NCI-H2081 (cell line): ENCODE measurements at regions not wholly inside any gene's neighbourhood (a gene's known extent, or its start where the extent isn't known, plus 50 kb on each side); places are given as distances from the start of the nearest gene placed in this dataset.
"Not testable (repeated sequence)": the region's sequence is repeated elsewhere in the genome, so short reads cannot be mapped to it uniquely, and the experiment has no call there.

Source experiments
- DNase-seq, 2 experiments: peaks; one replicate each; lab custom pipeline; 2025; lab: John Stamatoyannopoulos, UW

DNA sequence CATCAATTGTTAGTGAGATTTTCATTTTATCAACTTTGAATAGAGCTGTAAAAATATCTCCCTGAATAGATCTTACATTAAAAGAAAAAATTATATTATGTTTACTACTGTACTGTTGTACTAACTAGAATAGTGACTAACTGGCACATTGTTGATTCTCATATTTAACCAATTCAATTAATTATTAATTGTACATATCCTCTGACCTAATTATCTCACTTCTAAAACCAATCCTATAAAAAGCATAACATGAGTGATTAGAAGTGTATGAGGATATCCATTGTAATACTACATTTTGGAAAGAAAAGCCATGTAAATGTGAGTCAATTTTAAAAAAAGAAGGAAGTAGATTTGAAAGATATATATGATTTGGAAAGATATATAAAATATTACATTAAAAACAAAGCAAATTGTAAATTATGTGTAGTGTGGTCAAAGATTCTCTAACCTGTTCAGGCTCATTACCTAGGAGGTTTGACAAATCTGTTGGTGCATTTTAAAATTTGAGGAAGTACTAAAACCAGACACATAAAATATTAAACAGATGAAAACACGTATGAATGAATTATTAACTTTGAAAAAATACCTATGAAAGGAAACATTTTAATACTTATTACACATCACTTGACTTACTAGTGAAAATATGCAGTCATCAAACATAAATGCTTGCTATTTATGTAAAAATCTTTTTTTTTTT, 829.8 kb upstream of the SLC10A2 start:
- DNase-seq = no peak

DNA sequence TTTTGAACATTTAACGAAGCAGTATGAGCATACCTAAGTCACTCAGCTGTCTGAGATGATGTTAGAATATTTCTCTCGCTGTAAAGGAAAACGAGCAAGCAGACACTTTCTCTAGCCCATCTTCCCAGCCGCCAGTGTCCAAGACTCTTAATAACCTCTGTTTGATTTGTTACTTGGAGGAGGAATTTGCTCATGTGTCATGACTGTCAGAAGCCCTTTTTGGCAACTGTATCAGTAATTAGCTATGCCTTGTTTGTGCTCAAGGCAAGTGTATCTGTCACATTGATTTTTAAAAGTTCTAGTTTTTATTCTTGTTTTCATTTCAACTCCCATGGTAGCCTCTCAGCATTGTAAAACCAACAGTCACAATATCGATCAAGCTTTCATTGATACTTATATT, 828.4 kb upstream of the SLC10A2 start:
- no peak for DNase-seq

DNA sequence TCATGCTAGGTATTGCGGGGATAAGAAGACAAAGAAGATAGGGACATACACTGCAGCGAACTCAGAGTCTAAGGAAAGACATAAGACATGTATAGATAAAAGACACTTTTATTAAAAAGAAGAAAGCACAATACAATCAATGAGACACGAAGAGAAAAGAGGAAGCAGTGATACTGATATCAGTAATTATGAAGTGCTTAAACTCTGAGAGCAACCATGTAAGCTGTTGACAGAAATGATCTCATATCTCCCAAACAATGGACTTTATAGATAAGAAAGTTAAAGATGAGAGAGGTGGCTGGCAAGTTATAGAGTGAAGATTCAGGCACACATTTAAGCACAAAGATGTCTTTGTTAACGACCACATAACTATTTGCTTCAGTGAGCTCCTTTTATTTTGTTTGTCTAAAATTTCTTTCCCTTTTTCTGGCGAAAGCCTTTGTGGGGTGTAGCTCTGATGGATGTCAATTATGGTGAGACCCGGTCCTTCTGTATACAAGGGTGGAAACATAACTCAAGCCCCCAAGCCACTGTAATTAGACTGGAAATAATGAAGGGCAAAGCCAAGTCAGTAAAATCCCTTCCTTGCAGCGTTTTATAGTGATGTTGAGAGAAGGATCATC, 818.0 kb upstream of the SLC10A2 start:
- no peak for DNase-seq

DNA sequence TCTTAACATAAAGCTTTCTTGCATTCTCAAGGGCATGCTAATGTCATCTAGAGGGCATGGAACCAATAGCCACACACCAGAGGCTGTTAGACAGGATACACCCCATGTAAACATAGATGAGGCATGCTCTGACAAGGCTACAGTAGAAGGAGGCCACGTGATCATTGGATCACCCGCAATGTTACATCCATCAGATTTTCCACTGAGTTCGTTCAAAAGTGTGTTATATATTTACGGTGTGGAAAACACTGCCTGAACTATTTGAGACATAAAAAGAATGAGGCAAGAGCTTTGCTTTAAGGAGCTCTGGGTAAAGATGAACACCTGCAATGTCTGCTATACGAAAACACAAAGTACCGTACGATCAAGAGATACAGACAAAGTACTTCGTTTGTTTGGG, 817.5 kb upstream of the SLC10A2 start:
- no peak for DNase-seq

DNA sequence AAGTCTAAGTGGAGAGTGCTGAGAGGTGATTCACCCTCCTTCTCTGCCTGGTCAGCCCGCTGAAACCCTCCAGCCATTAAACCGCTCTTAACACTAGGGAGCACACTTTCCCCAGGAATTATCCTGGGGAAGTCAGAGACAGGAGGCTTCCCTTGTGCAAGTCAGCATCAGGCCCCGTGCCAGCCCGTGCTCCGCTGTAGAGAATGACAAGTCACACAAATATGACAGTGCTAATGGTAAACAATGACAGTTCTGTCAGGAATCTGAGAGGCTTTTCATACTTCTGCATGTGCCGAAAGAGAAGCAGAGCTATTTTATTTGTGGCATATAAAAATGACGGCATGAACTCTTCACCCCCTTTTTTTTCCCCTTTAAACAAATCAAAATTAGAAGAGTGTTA, 816.9 kb upstream of the SLC10A2 start:
- DNase-seq = peak; percentile 78 to 86

DNA sequence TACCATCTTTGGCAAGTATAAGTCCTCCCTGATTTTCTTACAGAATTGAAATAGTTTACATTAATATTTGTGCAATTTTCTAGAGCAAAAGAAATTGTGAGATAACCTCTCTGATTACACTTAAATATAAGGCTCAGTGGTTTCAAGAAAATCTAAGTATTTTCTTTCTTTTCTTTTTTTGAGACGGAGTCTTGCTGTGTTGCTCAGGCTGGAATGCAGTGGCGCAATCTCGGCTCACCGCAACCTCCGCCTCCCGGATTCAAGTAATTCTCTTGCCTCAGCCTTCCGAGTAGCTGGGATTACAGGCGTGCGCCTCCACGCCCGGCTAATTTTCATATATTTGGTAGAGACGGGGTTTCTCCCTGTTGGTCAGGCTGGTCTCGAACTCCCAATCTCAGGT, 813.9 kb upstream of the SLC10A2 start:
- DNase-seq = not testable (repeated sequence)

DNA sequence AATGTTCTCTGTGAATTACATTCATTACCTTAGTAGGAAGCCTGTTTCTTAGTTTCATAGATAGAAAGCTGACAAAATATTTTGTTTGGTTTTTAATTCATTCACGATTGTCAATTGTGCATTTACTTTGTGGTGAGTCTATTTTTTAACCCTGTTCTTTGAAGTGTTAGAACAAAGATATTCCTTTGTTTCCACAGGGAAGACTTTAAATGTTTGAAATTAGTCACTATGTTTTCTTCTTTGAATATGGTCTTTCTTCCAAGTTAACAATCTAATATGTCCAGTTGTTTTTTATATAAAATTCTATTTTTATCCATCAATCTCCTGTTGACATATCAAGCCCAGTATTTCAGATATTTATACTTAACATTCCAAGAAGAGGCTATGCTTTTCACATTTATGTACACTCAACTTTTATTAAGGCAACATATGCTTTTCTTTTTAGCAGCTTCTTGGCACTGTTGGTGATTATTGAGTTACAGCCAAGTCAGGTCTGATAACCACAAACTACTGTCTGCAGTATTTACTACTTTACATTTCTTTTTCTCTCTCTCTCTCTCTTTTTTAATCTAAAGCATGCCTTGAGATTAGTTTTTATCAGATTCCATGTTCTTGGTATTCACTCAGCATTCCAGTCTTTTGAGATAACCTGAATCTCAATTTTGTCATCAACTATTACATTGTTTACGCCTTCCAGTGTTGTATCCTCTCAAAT, 812.8 kb upstream of the SLC10A2 start:
- no peak for DNase-seq

DNA sequence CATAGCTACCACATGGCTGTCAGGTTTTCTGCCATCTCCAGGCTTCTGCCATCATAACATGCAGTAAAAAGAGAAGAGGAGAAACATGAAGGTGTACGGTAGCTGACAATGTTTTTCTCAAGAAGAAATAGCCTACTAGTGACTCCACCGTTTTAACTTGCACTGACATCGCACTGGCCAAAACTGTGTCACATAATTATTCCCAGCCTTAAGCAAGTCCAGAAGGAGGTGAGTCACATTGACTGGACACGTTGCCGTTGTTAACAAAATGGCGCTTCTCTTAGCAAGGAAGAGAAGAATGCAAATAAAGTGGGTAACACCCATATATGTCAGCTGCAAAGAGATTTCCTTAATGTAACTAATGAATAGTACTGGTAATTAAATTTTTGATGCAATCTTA, 810.4 kb upstream of the SLC10A2 start:
- DNase-seq = no peak

DNA sequence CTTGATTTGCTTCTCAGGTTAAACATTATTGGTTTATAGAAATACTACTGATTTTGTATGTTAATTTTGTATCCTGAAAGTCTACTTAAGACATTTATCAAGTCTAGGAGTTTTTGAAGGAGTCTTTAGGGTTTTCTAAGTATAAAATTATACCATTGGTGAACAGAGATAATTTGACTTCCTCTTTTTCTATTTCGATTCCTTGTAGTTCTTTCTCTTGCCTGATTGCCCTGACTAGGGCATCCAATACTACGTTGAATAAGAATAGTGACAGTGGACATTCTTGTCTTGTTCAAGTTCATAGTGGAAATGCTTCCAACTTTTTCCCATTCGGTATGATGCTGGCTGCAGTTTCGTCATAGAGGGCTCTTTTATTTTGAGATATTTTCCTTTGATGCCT, 807.5 kb upstream of the SLC10A2 start:
- DNase-seq = no peak

DNA sequence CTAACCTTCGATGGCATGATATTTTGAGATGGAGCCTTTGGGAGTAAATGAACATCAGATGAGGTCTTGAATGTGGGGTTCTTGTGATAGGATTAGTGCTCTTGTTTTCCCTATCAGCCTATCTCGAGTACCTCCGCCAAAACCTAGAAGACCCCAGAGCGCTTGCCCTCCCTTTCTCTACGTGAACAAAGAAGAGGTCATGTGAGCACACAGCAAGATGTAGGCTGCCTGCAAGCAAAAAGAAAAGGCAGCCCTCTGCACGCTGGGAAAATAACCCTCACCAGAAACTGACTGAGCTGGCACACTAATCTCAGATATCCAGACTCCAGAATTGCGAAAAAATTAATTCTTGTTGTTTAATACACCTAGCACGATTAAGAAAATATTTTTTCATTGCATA, 799.8 kb upstream of the SLC10A2 start:
- no peak for DNase-seq

DNA sequence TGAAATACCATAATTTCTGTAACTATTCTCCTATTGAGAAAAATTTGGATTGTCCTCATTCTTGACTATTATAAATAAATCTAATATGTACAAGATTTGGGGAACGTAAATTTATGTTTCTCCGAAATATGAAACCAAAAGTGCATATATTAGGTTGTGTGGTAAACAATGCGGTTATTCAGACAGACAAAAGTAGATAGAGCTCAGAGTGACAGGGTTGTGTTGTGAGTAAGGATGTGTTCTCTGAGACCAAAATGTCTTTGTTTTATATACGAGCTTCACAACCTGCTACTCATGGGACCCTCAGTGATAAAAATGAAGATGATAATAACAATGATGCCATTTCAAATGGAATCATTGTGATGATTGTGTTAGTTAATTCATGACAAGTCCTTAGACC, 796.3 kb upstream of the SLC10A2 start:
- DNase-seq = no peak

DNA sequence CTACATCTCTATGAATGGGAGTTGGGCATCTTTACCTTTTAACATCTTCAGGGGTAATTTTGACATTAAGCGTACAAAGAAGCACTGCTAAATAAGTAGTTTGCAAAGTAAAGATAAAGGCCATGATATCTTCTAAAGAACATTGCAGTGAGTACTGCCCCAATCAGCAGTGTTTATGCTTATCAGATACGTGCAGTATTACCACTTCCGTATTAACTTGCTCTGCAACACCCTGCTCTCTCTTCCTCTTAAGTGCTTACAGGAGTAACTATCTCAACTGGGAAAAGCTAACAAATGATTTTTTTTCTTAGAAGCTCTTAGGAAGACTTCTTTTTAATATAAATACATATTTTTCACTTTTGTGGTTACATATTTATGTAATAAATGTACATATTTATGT, 793.7 kb upstream of the SLC10A2 start:
- DNase-seq = no peak

DNA sequence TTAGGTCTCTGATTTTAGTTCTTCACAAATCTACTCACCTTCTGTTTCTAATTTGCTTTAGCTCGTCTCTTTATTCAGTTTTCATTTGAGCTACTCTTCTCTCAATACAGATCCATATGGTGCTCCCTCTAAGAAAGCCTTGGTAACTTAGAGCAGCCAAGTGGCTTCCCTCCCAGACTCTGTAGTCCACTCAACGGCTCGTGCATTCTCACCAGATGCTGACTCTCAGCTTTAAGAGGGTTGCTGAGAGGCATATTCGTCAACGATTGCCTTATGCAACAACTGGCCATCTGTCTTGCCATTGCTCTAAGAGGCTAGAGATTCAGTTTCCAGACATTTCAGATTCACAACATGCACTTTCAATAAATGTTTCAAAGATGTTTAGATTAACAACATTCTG, 785.8 kb upstream of the SLC10A2 start:
- no peak for DNase-seq

DNA sequence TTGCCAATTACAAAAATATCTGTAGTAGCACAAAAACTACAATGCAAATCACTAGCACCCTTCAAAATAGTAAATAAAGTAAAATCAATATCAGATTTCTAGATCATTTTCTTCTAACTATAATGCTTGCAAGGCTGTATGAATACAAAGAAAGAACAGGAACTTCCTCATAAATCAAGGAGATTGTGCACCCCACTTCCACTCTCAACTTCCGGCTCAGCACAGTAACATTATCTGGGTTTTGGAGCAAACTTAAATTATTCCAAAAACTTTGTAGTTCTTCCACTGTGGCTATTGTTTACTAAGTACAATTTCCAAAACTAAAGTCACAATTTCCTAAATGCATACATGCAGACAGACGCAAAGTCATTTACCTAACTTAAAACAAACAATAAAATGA, 778.3 kb upstream of the SLC10A2 start:
- no peak for DNase-seq

DNA sequence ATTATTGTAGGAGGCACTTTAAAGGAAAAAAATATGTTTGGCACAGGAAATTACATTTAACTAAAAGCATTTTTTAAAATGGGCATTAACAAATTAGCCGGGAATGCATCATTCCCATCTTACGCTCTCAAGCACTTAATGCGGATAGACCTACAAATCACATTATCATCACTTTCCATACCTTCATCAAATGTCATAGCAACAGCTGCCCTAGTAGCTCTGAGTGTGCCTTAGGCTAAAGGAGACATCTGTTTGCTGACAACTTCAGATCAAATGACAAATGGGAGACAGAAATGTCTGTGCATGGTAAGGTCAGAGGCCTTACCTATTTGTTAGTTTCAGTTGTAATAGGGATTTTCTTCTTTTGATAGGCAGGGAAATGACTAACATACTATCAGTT, 773.2 kb upstream of the SLC10A2 start:
- DNase-seq = peak in 1 of 2 experiments; percentile 2

DNA sequence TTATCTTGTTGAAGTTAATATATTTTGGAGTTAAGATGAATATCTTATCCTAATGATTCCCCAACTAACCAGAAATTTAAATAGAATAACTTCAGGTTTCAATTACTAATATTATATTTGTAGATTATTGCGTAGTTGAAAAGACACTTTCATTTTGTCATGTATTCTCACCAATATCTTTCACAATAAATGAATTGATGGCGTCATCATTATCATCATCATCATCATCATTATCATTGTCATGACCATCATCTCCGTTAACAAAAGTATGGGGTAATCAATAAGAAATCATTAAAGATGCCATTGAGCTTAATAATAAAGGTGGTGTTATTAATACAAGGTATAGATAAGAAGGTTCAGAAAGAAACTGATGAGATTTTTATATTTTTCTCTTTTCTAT, 768.8 kb upstream of the SLC10A2 start:
- no peak for DNase-seq

DNA sequence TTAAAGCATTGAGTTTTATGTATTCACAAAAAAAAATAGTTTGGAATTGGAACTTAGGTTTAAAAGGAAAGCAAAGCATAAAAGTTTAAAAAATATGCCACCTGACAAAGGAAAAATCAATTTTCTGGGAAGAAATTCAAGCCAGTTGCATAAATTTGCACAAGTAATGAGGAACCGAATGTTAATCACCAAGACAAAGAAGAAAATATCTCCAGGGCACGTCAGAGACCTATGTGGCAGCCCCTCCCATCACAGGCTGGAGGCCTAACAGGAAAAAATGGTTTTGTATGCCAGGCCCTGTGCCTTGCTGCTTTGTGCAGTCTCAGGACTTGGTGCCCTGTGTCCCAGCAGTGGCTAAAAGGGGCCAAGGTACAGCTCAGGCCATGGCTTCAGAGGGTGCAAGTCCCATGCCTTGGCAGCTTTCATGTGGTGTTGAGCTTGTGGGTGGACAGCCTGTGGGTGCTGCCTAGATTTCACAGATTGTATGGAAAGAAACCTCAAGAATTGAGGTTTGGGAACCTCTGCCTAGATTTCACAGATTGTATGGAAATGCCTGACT, 767.2 kb upstream of the SLC10A2 start:
- DNase-seq = no peak

DNA sequence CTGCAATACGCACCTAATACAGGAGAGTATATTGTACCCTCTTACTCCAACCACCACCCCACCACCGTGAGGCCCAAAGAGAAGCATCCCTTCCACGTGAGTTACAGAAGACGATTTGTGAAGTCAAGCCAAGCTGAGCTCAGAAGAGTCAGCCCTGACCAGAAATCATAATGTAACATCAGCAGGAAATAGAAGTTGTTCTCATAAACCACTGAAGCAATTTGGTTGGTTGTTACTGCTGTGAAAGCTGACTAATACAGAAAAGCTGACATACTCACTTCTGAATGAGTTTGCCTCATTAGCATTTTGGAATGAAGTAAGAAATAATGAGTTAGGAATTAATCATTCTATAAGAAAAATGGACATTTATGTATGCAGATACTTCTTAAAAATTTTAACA, 749.4 kb upstream of the SLC10A2 start:
- DNase-seq = no peak

DNA sequence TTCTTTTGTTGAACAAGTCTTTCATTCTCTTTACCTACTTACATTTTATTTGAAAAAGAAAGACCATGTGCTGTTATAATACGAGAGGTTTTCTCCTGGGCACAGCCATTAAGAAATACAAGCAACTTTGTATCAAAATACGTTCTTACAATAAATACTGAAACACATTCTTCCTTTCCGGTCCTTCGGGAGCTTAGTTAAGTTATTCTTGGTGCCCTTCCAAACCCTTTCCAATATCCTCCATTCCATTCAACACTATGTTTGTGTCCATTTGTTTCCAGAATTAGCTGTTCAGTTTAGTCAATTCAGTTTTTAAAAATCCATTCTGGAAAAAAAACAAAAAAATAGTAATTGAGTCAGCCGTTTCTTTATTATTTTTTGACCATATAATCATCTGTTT, 746.8 kb upstream of the SLC10A2 start:
- DNase-seq = no peak

DNA sequence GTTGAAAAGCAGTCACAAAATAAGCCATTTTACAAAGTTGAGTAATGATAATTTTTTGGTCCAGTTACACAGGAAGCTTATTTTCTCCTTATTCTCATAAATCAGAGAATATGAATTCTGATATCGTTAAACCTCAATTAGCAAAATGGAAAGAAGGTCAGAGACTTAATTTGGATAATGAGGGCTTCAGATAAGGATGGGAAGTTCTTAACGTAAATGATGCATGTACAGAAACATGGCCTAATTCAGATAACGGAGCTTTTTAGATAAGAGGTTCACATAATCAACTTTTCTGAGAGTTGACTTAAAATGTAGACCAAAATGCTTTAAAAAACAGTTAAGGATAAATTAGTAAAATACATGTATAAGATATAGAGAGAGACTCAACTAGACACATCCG, 746.3 kb upstream of the SLC10A2 start:
- no peak for DNase-seq

DNA sequence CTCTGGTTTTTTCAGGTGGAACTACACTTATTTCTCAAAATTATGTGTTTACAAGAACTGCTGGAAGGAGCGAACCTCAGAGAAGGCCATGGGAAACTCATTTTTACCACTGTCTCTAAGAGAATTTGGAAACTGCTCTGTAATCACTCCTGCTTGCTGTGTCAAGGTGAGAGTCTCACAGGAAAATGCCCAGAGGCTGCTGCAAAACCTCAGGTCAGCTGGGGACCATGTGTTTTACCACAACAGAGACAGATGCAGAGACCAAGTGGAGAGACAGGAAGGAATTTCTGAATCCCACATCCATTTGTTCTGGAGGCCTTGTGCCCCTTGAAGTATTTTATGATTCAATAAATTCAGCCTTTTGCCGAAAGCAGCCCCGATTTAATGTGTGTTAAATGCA, 743.8 kb upstream of the SLC10A2 start:
- DNase-seq = no peak

DNA sequence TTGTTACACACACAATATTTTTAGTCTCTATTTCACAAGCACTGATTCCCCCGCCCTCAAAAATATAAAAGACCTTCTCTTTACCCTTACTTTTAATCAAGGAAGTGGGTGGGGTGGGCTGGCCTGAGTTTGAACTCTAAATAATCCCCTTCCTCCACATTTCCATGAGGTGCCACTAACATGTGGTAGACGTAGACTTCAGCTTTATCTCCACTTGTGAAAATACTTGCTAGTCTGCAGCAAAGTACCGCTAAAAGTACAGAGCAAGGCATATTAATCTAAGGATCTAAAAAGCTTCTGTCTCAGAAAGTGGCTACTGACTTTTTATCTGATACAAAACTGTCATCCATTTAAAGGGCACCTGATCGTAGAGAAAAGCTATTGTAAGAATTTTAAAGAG, 739.6 kb upstream of the SLC10A2 start:
- no peak for DNase-seq

DNA sequence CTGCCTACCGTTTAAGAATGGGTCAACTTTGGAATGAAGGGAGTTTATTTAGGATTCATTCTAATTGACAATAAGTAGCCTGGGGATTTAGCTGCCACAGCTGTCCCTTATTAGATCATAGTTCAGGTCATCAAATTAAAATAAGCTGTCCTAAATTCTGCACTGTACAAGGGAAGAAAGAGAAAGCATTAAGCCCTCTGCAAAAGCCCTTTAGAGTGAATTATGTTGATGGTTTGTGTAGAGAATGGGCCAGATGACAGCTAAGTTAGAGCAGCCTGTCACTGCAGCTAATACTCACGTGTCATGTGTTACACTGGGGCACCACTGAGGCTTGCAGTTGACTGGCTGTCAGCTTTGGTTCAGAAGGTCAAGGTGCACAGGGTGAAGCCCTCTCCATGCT, 737.1 kb upstream of the SLC10A2 start:
- DNase-seq = no peak
